Heart left ventricle (tissue), 16 donors: ENCODE measurements at regions not wholly inside any gene's neighbourhood (a gene's known extent, or its start where the extent isn't known, plus 50 kb on each side); places are given as distances from the start of the nearest gene placed in this dataset.

Experiments
- ATAC-seq, 4 donors: fragments of 200-7000 bp; cut with Tn5 transposase; one replicate each; pipeline ENCODE4 v1.9.1; 2020 to 2022; ENCODE audit warnings: moderate library complexity in 4 of 4, mild to moderate bottlenecking in 3 of 4, moderate number of reproducible peaks in 1 of 4
- DNase-seq, 5 donors: peaks; one replicate each; pipeline ENCODE4 v3.0.0-alpha.2; 2020
- H3K27ac ChIP-seq, 12 donors: fragments of 200-600 bp; sonication (generic) in 4 of 12; one replicate each; pipeline versions ENCODE4 v1.5.0 to v1.8.0; 2016 to 2022; ENCODE audit warnings: mild to moderate bottlenecking in 2 of 12
- H3K27me3 ChIP-seq, 9 donors: fragments of 200-600 bp; sonication (generic) in 2 of 9; one replicate each; pipeline versions ENCODE4 v1.5.1 to v1.8.0; 2016 to 2022; ENCODE audit warnings: mild to moderate bottlenecking in 3 of 9
- H3K36me3 ChIP-seq, 9 donors: fragments of 200-600 bp; sonication (generic) in 2 of 9; one replicate each; pipeline versions ENCODE4 v1.5.0 to v1.8.0; 2018 to 2022; ENCODE audit warnings: mild to moderate bottlenecking in 2 of 9
- H3K4me1 ChIP-seq, 12 donors: fragments of 200-600 bp; sonication (generic) in 4 of 12; one replicate each; pipeline versions ENCODE4 v1.5.0 to v1.8.0; 2016 to 2022; ENCODE audit warnings: mild to moderate bottlenecking in 3 of 12
- H3K4me3 ChIP-seq, 12 donors: fragments of 200-600 bp; sonication (generic) in 4 of 12; one replicate each; pipeline versions ENCODE4 v1.5.0 to v1.8.0; 2017 to 2022; ENCODE audit warnings: mild to moderate bottlenecking in 9 of 12, moderate library complexity in 4 of 12
- H3K9me3 ChIP-seq, 12 donors: fragments of 200-600 bp; sonication (generic) in 4 of 12; one replicate each; pipeline versions ENCODE4 v1.5.0 to v1.8.0; 2016 to 2022; ENCODE audit warnings: mild to moderate bottlenecking in 1 of 12
- CTCF ChIP-seq, 12 donors: fragments of 200-600 bp; sonication (generic) in 4 of 12; IDR thresholded peaks; one replicate each; pipeline versions ENCODE4 v1.5.0 to v1.8.0; 2018 to 2022; ENCODE audit warnings: antibody characterized with exemption in 12 of 12, mild to moderate bottlenecking in 5 of 12
- POLR2A ChIP-seq, 2 donors: fragments of 450-650 bp; IDR thresholded peaks; one replicate each; pipeline ENCODE4 v1.6.1; 2017; ENCODE audit warnings: antibody characterized with exemption in 2 of 2, mild to moderate bottlenecking in 2 of 2, moderate library complexity in 2 of 2
- WGBS, 4 donors: extraction: QIAGEN DNeasy Blood & Tissue Kit in 2 of 4; methylation state at CpG; one replicate each; pipeline versions ENCODE4 v1.1.5 to v1.1.7; 2013 to 2018; 5-methylcytosine and 5-hydroxymethylcytosine counted together
- intact Hi-C, 10 donors: fragments of 100-400 bp; cut with DNase I; formaldehyde crosslinking; loops; one replicate each; pipeline versions ENCODE4 v1.11.1 to v1.14.2; 2022
- donor health status: ischemic (EF 13 %, LVEDD 7.1; RV severe dilation, severe dysfunction).
- donor health status: healthy with polysubstance abuse.
- donor health status: DM: no; HTN: yes; CAD: no.
- donor health status: DM: no; HTN: no; CAD: no.
- donor health status: ischemic (EF 25% LVEDD 6.9; RV normal size, moderate dysfunction).
- donor health status: ischemic (EF 25% LVEDD 5.7; RV mildly dilated, moderate dysfunction).
- donor health status: healthy.
- donor health status: DM: yes; HTN: yes; CAD: no.
- donor health status: ischemic (EF 35%, LVEDD 5.7; RV mildly dilated, moderate dysfunction).
- donor health status: nonischemic (EF 11% LVEDD 7.7; RV severe dilation, severe dysfunction).
- donor health status: DM: yes; HTN: yes; CAD: no.
- donor health status: PGD.
- donor health status: ischemic (EF 29% LVEDD 5.4; RV normal size, mild dysfunction).
- donor health status: nonischemic (EF 23%, LVEDD 6.1; RV moderate dilation, normal function).

- TF ChIP-seq POLR2A (IDR thresholded peaks at IDR 0.05): no peak
- no peak for TF ChIP-seq CTCF (IDR thresholded peaks at IDR 0.05)
- WGBS, 4 donors: 83 to 94% (median 89%) methylated on average over 3 of the region's 3 CpGs
- Histone ChIP-seq H3K4me1 (peaks cover 0 to 5% (median 0%) of the 10 kb centered on the region in 12 donors), H3K27me3 (peaks cover 0 to 13% (median 0%) of the 10 kb centered on the region in 9 donors), H3K9me3 (no peaks in the 10 kb centered on the region), H3K36me3 (no peaks in the 10 kb centered on the region), H3K27ac (no peak overlapping the region), H3K4me3 (no peak overlapping the region)
- ATAC-seq (no peak), DNase-seq (no peak)
- intact Hi-C loops: no loop called here
Observed at GRCh38 chr10:91355998-91356397, 54.1 kb upstream of the HECTD2 start.

- Histone ChIP-seq H3K27me3 (peaks cover 0 to 13% (median 0%) of the 10 kb centered on the region in 9 donors), H3K4me3 (no peak overlapping the region), H3K27ac (no peak overlapping the region), H3K4me1 (no peaks in the 10 kb centered on the region), H3K36me3 (no peaks in the 10 kb centered on the region), H3K9me3 (peaks cover 0 to 7% (median 0%) of the 10 kb centered on the region in 12 donors)
- no peak for TF ChIP-seq POLR2A (IDR thresholded peaks at IDR 0.05)
- no peak for ATAC-seq
- intact Hi-C loops: no loop called here
- DNase-seq: no peak
- 92 to 94% (median 93%) methylated on average over 3 of the region's 3 CpGs for WGBS, 4 donors
Observed at GRCh38 chr10:91357497-91357896, 52.6 kb upstream of the HECTD2 start.
